ENCODE measurements at regions not wholly inside any gene's neighbourhood (a gene's known extent, or its start where the extent isn't known, plus 50 kb on each side); places are given as distances from the start of the nearest gene placed in this dataset.

- no peak for ATAC-seq (replicated peaks)
- no peak overlapping the region for H3K4me3 Mint-ChIP-seq
- no peaks in the 10 kb centered on the region for H3K27me3 Mint-ChIP-seq
- H3K9me3 Mint-ChIP-seq = peaks cover 17% of the 10 kb centered on the region
- no peaks in the 10 kb centered on the region for H3K36me3 Mint-ChIP-seq (ENCODE audit: low read depth)
- no peaks in the 10 kb centered on the region for H3K4me1 Mint-ChIP-seq
- no peak overlapping the region for H3K27ac Mint-ChIP-seq
Measured at GRCh38 chr18:30544141-30544540, 498.4 kb downstream of the DSC3 start.

DNA sequence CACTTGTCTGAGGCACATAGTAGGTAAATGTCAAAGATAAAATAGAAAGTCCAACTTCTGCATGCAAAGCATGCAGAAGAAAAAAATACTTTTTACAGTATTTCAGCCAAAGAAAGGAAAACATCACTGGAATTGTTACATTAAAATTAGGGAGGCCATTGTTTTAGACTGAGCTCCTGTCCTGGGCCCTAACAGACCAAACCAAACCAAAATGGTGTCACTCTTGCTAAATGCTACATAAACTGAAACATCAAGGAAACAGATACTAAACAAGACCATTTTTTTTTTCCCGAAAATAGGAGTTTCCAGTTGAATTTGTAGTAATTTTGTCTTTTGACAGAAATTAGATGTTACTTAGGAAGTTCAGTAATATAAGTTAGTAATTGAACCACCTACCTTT is 508.8 kb downstream of the DSC3 start:
- no peak overlapping the region for H3K27ac Mint-ChIP-seq
- H3K4me3 Mint-ChIP-seq = no peak overlapping the region
- H3K27me3 Mint-ChIP-seq = no peaks in the 10 kb centered on the region
- peaks cover 5% of the 10 kb centered on the region for H3K9me3 Mint-ChIP-seq
- no peaks in the 10 kb centered on the region for H3K4me1 Mint-ChIP-seq
- ATAC-seq (replicated peaks) = no peak
- no peaks in the 10 kb centered on the region for H3K36me3 Mint-ChIP-seq (ENCODE audit: low read depth)

- Mint-ChIP-seq H3K36me3 (ENCODE audit: low read depth) (no peaks in the 10 kb centered on the region), H3K27ac (no peak overlapping the region), H3K9me3 (peaks cover 10% of the 10 kb centered on the region), H3K4me1 (no peaks in the 10 kb centered on the region), H3K27me3 (no peaks in the 10 kb centered on the region), H3K4me3 (no peak overlapping the region)
- no peak for ATAC-seq (replicated peaks)
Measured at GRCh38 chr18:30527917-30528316, 514.6 kb downstream of the DSC3 start.

DNA sequence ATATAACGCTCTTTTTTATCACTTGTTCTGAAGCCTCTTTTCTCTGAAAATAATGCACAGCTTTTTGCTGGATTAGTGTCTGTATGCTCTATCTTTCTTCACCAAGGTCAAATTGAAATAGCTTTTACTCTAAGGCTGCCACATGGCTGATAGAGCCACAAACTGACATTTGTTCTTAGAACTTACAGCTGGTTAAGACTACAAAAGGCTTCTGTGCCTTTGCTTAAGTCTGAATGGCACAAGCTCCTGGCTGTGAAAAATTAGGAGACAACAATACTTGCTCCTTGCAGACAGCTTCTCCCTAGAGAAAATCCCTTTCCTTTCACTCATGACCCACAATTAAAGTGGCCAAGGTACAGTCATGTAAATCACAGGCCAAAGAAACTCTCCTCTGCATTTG is 515.3 kb downstream of the DSC3 start:
- no peak for ATAC-seq (replicated peaks)
- Mint-ChIP-seq H3K27me3 (no peaks in the 10 kb centered on the region), H3K4me3 (no peak overlapping the region), H3K4me1 (no peaks in the 10 kb centered on the region), H3K9me3 (peaks cover 10% of the 10 kb centered on the region), H3K27ac (no peak overlapping the region), H3K36me3 (ENCODE audit: low read depth) (no peaks in the 10 kb centered on the region)

GRCh38 chr18:30522288-30522929 is 520.1 kb downstream of the DSC3 start:
- Mint-ChIP-seq H3K36me3 (ENCODE audit: low read depth) (no peaks in the 10 kb centered on the region), H3K27ac (no peak overlapping the region), H3K4me3 (no peak overlapping the region), H3K27me3 (no peaks in the 10 kb centered on the region), H3K9me3 (peaks cover 9% of the 10 kb centered on the region), H3K4me1 (no peaks in the 10 kb centered on the region)
- no peak for ATAC-seq (replicated peaks)

- no peak for ATAC-seq (replicated peaks)
- Mint-ChIP-seq H3K27me3 (no peaks in the 10 kb centered on the region), H3K9me3 (peaks cover 17% of the 10 kb centered on the region), H3K4me3 (no peak overlapping the region), H3K36me3 (ENCODE audit: low read depth) (no peaks in the 10 kb centered on the region), H3K4me1 (no peaks in the 10 kb centered on the region), H3K27ac (no peak overlapping the region)
Measured at GRCh38 chr18:30514059-30514458, 528.5 kb downstream of the DSC3 start.

DNA sequence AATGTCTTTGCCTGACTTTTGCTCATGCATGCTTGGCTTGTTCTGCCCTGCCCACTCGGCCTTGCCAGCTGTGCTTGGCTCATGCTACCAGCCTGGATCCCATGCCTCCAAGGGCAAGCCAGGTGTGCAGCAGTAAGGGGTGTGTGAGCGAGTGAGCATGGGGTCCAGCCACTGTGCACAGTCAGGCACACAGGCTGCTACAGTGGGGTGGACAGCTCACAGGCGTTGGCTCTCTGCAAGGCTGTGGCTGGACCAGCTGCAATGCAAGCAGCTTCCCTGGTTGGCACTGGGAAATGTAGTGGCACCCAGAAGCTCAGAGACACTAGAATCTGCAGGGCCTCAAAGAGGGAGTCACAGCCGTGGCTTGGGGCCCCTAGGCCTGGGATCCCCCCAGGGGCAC is 529.7 kb downstream of the DSC3 start:
- Mint-ChIP-seq H3K27me3 (no peaks in the 10 kb centered on the region), H3K4me1 (no peaks in the 10 kb centered on the region), H3K36me3 (ENCODE audit: low read depth) (no peaks in the 10 kb centered on the region), H3K4me3 (no peak overlapping the region), H3K27ac (no peak overlapping the region), H3K9me3 (peaks cover 19% of the 10 kb centered on the region)
- no peak for ATAC-seq (replicated peaks)

DNA sequence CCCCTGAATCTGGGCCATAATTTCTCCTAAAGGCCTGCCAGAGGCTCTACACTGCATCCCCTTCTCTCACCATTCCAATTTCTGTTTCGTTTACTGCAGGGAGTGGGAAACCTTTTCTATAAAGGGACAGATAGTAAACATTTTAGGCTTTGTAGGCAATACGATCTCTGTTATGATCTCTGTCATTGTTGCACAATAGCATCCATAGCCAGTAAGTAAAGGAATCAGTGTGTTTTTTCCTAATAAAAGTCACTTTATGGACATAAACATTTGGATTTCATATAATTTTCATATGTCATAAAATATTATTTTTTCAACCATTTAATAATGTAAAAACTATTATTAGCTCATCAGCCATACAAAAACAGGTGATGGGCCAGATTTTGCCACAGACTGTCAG is 531.7 kb downstream of the DSC3 start:
- no peaks in the 10 kb centered on the region for H3K36me3 Mint-ChIP-seq (ENCODE audit: low read depth)
- no peaks in the 10 kb centered on the region for H3K4me1 Mint-ChIP-seq
- no peak overlapping the region for H3K4me3 Mint-ChIP-seq
- H3K27me3 Mint-ChIP-seq = no peaks in the 10 kb centered on the region
- ATAC-seq (replicated peaks) = no peak
- H3K9me3 Mint-ChIP-seq = peaks cover 19% of the 10 kb centered on the region
- no peak overlapping the region for H3K27ac Mint-ChIP-seq

GRCh38 chr18:30501594-30501993 is 540.9 kb downstream of the DSC3 start:
- Mint-ChIP-seq H3K4me3 (no peak overlapping the region), H3K9me3 (peaks cover 4% of the 10 kb centered on the region), H3K4me1 (no peaks in the 10 kb centered on the region), H3K27ac (no peak overlapping the region), H3K27me3 (no peaks in the 10 kb centered on the region), H3K36me3 (ENCODE audit: low read depth) (no peaks in the 10 kb centered on the region)
- no peak for ATAC-seq (replicated peaks)

GRCh38 chr18:30500240-30500945 is 542.1 kb downstream of the DSC3 start:
- Mint-ChIP-seq H3K27ac (no peak overlapping the region), H3K9me3 (peaks cover 4% of the 10 kb centered on the region), H3K36me3 (ENCODE audit: low read depth) (no peaks in the 10 kb centered on the region), H3K27me3 (no peaks in the 10 kb centered on the region), H3K4me3 (no peak overlapping the region), H3K4me1 (no peaks in the 10 kb centered on the region)
- ATAC-seq (replicated peaks) = no peak

DNA sequence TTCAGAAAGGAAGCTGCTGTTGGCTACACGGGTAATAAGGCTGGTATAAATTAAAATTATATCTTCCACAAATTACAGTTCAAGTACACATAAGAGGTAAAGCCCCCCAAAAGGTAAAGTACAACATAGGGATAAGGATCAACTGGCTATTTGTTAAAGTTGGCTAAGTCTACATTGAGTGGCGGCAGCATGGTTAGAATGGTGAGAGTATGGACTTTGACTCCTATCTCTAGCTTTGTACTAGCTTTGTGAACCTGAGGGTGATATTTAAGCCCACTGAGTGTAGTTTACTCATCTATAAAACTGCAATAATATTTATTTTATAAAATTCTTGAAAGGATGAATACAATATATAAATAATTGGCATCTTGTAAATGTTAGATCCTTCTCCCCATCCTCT is 542.8 kb downstream of the DSC3 start:
- no peak for ATAC-seq (replicated peaks)
- Mint-ChIP-seq H3K27me3 (no peaks in the 10 kb centered on the region), H3K27ac (no peak overlapping the region), H3K4me3 (no peak overlapping the region), H3K4me1 (no peaks in the 10 kb centered on the region), H3K9me3 (peaks cover 4% of the 10 kb centered on the region), H3K36me3 (ENCODE audit: low read depth) (no peaks in the 10 kb centered on the region)

GRCh38 chr18:30492552-30493129 is 549.9 kb downstream of the DSC3 start:
- no peak overlapping the region for H3K27ac Mint-ChIP-seq
- H3K27me3 Mint-ChIP-seq = no peaks in the 10 kb centered on the region
- peaks cover 5% of the 10 kb centered on the region for H3K9me3 Mint-ChIP-seq
- H3K36me3 Mint-ChIP-seq (ENCODE audit: low read depth) = no peaks in the 10 kb centered on the region
- peak; percentile 31 for ATAC-seq (replicated peaks)
- H3K4me3 Mint-ChIP-seq = no peak overlapping the region
- H3K4me1 Mint-ChIP-seq = no peaks in the 10 kb centered on the region

GRCh38 chr18:30491815-30492551 is 550.6 kb downstream of the DSC3 start:
- ATAC-seq (replicated peaks) = peak; percentile 43
- Mint-ChIP-seq H3K4me1 (no peaks in the 10 kb centered on the region), H3K36me3 (ENCODE audit: low read depth) (no peaks in the 10 kb centered on the region)

DNA sequence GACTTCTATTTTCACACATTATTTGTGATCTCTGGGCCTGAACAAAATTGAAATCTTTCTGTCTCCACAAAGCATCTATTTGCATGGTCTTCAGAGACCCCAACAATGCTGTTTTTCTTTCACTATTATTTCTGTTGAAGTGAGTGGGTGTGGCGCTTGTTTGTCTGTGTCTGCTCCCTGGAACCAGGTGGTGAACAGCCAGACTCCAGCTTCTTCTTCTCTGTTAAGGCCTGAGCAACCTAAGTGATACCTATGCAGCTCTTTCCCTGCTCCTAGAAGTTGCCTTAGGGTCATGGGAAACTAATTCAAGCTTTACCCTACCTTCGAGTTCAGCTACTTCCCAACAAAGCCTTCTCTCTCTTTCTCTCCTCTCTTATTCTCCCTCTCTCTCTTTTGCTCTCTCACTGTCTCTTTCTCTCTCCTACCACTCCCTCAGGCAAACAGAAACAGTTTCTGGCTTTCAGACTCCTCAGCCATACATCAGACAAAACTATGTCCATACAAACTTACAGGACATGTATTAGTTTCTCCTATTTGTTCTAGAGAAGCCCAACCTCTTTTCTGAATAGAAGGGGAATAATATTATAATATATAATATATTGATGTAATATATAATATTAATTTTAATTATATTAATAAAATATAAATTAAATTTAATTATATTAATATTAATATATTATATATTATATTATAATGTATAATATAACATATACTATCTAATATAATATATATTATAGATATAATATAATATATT is 552.5 kb downstream of the DSC3 start:
- H3K27ac Mint-ChIP-seq = no peak overlapping the region
- H3K27me3 Mint-ChIP-seq = no peaks in the 10 kb centered on the region
- ATAC-seq (replicated peaks) = peak; percentile 23
- peaks cover 5% of the 10 kb centered on the region for H3K9me3 Mint-ChIP-seq
- no peak overlapping the region for H3K4me3 Mint-ChIP-seq
- H3K4me1 Mint-ChIP-seq = no peaks in the 10 kb centered on the region
- no peaks in the 10 kb centered on the region for H3K36me3 Mint-ChIP-seq (ENCODE audit: low read depth)

More at GRCh38 chr18:30491815-30492551, 550.6 kb downstream of the DSC3 start:
- peaks cover 5% of the 10 kb centered on the region for H3K9me3 Mint-ChIP-seq
- H3K4me3 Mint-ChIP-seq = no peak overlapping the region
- no peaks in the 10 kb centered on the region for H3K27me3 Mint-ChIP-seq
- H3K27ac Mint-ChIP-seq = no peak overlapping the region

Data from activated T-helper 17 cell treated with anti-CD3 and anti-CD28 coated beads, Interleukin-2, amount 50 U/mL, for 72 hours (primary cell).